CD4-positive, alpha-beta T cell treated with Interleukin-15 for 1 hour (primary cell): ENCODE measurements at regions not wholly inside any gene's neighbourhood (a gene's known extent, or its start where the extent isn't known, plus 50 kb on each side); places are given as distances from the start of the nearest gene placed in this dataset.
"Not testable (repeated sequence)": the region's sequence is repeated elsewhere in the genome, so short reads cannot be mapped to it uniquely, and the experiment has no call there.

Source experiments
- DNase-seq: peaks from one replicate; pipeline ENCODE4 v3.0.0-alpha.2; 2020

DNA sequence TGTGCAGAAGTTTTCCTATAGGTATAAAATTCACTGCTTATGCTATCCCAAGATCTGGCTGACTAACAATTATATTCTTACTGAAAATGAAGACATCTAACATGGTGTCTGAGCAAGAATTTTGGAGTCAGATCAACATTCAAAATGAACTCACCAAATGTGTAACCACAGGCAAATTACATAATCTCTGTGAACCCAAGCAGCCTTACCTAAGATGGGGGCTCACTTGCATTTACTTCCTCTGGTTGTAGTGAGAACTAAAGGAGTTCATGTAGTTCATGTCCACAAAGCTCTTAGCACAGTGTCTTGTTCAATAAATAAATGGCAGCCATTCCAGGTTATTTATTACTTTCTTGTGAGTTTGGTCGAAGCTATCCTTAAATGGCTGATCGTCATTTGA is 163.9 kb upstream of the LCORL start:
- DNase-seq, result no peak

DNA sequence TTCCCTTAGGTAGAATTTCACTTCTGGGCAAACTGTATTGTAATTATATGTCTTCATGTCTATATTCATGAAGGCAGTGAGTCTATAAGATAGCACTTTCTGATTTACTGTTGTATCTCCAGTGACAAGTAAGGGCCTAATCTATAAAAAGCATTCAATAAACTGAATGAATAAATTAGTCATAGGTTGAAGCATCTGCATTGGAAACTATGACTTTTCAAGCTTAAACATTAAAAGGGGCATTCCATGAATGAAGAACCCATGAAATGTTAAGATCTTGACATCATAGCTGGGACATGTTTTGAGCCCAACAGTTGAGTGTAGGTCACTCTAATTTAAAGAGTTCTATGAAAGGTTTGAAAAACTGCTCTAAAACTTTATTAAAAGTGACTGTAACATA is 159.3 kb upstream of the LCORL start:
- DNase-seq, result no peak

DNA sequence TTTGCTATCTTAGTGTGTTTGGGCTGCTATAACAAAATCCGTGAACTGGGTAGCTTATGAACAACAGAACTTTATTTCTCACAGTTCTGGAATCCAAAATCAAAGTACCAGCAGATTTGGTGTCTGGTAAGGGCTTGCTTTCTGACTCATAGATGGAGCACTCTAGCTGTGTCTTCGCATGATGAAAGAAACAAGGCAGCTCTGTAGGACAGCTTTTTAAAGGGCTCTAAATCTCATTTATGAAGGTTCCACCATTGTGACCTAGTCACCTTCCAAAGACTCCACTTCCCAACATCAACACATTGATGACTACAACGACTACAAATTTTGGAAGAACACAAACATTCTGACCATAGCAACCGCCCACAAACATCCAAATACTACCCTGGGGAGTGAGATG is 158.6 kb upstream of the LCORL start:
- no peak for DNase-seq

DNA sequence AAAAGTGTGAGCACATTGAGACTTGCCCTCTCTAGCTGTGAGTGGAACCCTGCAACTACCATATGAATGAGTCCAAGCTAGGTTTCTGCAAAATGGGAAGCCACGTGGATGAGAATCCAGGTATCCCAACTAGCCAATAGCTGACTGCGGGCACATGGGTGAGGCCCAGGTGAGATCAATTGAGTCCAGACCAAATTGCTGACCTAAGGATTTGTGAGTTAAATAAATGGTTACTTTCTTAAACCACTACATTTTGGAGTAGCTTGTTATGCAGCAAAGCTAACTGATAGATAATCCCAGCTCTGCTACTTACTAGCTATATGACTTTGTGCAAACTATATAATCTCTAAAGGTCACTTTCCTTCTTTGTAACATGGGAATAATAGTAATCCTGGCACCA is 150.3 kb upstream of the LCORL start:
- DNase-seq, result no peak

DNA sequence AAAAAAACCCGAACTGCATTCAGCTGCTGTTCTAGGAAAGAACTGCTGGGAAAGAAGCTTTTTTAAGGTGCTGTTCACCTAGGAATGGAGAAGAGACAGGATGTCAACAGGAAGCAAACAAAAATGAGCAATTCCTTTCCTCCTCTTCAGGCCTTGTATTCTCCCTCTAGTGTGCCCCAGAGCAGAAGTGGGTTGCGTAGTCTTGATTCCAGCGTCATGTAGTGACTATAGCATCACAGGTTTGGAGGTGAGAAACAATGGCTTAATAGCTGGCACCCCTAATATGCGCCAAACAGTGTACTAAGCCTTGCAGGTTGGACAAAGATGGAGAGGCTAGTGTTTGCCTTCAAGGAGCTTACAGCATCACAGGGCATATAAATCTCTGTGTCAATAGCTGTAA is 146.3 kb upstream of the LCORL start:
- DNase-seq, result no peak

DNA sequence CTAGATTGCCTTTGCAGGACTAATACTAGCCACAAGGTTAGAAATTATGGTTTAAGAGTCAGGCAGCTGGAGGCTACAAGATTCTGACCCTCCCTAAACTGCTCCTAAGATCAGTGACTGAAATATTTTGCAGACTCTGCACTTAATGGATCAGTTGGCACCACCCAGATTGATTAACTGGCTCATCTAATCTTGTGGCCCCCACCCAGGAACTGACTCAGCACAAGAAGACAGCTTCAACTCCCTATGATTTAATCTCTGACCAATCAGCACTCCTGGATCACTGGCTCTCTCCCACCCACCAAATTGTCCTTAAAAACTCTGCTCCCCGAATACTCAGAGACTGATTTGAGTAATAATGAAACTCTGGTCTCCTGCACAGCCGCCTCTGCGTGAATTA is 145.4 kb upstream of the LCORL start:
- DNase-seq, result no peak

DNA sequence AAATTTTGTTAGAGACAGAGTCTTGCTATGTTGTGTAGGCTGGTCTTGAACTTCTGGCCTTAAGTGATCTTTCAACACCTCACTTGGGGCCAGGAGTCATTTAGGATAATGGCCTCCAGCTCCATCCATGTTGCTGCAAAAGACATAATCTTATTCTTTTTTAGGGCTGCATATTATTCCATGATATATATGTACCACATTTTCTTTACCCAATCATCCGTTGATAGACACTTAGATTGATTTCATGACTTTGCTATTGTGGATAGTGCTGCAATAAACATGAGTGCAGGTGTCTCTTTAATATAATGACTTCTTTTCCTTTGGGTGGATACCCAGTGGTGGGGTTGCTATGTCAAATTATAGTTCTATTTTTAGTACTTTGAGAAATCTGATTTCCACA is 140.9 kb upstream of the LCORL start:
- no peak for DNase-seq

DNA sequence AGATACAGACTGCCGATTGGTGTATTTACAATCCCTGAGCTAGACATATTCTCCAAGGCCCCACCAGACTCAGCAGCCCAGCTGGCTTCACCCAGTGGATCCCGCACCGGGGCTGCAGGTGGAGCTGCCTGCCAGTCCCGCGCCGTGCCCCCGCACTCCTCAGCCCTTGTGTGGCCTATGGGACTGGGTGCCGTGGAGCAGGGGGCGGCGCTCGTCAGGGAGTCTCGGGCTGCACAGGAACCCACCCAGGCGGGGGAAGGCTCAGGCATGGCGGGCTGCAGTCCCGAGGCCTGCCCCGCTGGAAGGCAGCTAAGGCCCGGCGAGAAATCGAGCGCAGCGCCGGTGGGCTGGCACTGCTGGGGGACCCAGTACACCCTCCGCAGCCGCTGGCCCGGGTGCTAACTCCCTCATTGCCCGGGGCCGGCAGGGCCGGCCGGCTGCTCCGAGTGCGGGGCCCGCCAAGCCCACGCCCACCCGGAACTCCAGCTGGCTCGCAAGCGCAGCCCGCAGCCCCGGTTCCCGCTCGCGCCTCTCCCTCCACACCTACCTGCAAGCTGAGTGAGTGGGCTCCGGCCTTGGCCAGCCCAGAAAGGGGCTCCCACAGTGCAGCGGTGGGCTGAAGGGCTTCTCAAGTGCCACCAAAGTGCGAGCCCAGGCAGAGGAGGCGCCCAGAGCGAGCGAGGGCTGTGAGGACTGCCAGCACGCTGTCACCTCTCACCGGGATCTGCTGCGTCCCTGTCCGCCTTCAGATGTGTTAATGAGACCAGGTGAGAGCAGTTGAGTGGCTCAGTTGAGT is 137.8 kb upstream of the LCORL start:
- not testable (repeated sequence) for DNase-seq

DNA sequence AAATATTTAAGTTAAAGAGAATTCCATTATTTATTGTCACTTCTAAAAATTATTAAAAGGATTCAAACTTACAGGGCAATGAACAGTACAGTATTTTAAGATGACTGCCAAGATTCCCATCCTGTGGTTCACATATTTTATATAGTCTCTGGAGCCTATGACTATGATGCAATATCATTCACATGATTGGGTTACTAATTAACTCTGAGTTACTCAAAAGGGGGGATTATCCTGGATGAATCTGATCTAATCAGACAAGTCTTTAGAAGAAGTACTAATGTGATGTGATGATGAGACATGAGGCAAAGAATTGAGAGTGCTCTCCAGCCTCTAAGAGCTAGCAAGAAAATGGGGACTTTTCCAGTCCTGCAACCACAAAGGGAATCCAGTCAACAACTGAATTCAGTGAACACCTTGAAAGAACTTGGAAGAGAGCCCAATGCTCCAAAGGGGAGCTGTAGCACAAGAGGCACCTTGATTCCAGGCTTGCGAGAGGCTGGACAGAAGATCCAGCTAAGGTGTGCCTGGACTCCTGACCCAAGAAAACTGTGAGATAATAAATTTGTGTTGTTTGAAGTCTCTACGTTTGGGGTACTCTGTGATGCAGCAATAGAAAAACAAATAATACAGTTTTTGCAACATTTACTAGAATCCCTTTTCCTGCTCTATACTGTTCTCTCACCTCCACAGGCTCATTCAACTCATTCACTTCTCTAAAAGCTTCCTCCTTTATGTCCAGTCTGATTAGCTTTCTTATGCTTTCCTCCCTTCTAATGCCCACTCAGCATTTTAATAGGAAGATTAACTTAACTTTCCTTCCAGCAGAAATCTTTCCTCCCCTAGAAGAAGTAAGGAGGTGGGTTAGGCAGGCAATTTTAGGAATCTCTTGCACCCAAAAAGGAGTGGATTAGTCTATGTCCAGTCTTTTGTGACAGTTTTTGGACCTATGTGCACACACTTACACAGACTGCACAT is 133.8 kb upstream of the LCORL start:
- no peak for DNase-seq

DNA sequence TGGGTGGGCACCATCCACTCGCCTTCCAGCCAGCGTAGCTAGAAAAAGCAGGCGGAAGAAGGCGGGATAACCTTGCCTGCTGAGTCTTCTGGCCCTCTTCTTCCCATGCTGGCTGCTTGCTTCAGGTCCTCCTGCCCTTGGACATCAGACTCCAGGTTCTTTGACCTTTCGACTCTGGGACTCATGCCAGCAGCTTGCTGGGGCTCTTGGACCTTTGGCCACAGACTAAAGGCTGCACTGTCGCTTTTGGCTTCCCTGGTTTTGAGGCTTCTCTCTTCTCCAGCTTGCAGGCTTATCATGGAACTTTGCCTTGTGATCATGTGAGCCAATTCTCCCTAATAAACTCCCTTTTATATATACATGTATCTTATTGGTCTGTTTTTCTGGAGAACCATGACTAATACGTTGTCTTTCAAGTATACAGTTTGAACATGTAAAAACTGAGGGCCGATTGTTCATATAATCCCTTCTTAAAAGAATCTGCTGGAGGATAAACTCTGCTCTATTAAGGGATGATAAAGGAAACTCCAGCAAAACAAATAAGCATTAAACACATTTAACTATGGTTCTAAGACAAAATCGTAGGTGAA is 116.6 kb upstream of the LCORL start:
- DNase-seq, result no peak

DNA sequence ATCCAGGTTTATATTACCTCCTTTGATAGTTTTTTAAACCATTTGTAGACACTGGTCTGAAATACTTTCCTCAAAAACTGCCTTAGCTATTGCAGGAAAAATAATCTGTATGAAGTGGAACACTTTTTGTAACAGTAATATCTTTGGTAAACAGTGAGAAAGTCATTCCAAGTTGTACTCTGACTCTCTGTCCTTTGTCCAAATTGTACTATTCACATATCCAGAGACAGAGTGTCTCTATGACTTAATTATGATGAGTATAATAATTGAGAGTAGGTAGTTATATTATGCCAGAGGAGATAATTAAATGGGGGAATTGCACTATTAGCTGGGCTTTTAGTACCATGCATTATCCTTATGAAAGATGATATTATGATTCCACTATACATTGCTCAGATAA is 112.6 kb upstream of the LCORL start:
- no peak for DNase-seq

DNA sequence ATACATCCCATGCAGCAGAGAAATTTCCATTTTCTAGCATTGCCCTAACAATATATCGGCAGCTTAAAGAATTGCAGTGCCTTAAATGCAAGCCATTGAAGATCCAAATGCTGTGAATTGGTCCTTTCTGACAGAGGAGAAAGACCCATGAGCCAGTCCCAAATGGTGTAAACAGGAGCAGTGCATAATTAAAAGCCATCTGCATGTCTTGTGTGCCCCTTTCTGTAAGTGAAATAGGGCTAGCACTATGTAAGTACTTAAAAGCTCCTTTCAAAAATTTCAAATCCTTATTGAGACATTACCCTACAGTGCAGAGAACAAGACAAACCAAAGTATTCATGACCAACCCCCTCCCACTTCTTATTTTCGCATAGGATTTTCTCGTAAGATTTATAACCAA is 108.7 kb upstream of the LCORL start:
- DNase-seq, result no peak

DNA sequence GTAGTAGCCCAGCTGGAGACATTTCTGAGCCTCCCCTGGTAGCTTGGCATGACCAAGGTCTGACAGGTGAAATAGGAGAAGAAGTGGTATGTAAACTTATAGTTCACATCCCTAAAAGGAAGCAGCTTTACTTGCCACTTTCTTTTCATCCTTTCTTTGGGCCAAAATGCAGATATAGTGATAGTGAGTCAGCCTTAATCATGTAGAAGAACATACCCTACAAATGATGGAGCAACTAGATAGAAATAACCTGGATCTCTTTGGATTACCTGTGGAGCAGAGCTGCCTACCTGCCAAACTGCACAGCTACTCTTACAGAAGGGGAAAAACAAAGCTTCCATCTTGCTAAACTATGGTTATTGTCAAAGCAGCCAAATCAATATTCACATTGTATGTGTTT is 106.7 kb upstream of the LCORL start:
- no peak for DNase-seq

DNA sequence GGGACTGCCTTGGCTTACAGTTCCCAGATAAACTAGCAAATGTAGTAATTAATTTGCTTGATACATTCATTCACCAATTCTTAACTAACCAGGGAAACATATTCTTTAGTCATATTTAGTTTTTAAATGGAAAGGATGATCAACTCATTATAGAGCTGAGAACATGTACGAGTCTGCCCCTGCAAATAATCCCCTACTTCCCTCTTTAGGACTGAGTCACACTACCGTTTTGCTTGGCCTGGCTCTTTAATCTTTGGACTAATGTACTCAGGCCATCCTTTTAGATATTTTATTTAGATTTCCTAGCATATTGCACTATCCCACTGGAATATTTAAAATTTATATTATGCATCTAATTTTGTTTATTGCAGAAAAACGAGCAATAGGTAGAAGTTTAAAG is 105.5 kb upstream of the LCORL start:
- no peak for DNase-seq

DNA sequence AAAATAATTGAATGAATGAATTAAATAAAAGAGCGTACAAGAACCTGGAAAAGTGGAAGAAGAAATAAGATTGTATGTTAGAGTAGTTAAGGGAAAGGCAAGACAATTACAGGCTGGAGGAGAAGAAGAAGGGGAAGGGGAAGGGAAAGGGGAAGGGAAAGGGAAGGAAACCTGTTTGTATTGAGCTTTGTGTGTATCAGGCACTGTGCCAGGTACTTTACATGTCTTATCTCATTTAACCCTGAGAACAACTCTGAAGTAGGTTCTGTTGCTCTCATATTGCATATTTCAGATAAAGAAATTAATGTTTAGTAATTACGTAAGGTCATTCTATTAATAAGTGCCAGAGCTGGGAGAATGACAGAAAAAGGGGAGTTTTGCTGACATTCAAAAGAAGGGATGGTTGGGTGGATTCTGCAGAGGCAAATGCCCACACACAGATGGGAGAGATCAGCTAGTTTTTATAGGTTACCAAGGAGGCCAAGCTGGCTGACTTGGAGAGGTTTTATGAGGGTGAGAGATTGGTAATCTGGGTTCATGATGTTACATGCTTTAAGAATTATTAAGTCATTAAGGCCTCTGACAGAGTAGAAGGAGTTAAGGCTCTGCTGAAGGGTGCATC is 92.3 kb upstream of the LCORL start:
- no peak for DNase-seq

DNA sequence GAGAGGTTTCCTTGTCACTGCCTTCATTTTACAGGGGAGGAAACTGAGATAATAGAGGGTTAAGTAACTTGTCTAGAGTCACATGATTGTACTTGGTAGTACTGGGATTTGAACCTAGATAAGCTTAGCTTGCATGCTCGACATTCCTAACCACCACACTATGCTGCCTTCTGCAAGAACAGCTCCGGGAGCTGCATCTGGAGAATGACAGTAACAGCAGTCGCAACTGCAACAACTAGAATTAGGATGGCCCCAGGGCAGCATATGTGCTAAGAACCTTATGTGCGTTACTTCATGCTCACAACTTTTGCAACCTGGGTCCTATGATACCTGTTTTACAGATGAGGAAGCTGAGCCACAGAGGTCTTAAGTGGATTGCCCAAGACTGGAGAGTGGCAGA is 89.5 kb upstream of the LCORL start:
- no peak for DNase-seq

DNA sequence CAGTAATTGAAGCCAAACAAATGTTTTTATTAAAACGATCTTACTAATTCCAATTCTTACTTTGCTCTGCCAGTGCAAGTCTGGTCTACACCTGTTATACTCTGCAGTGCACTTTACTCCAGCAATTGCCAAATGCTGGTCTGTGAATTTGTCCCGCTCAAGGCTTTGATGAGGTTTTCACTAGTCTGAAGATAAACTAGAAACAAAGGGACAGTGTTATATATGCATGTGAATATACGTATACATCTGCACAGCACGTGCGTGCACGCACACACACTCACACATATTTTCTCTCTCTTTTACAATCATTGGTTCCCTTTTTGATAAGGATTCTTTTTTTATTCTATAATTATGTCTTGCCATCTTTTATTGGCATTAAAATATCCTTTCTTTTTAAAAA is 88.5 kb upstream of the LCORL start:
- DNase-seq, result no peak

DNA sequence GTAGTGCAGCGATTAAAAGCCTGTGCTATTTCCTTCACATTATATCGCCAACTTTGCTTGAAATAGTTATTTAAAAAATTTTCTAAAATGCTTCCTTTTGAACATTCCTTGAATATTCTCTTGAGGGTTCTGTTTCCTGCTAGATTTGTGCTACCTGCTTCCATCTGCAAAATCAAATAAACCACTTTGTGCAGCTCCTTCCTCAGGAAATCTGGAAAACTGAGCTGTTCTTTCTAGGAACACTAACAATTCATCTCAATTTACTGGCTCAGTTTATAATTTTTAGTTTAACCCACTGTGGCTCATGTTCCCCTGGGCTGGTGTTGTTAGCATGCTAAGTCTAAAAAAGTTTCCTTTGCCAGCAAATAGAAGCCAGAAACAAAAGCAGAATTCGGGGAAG is 88.1 kb upstream of the LCORL start:
- DNase-seq, result no peak

DNA sequence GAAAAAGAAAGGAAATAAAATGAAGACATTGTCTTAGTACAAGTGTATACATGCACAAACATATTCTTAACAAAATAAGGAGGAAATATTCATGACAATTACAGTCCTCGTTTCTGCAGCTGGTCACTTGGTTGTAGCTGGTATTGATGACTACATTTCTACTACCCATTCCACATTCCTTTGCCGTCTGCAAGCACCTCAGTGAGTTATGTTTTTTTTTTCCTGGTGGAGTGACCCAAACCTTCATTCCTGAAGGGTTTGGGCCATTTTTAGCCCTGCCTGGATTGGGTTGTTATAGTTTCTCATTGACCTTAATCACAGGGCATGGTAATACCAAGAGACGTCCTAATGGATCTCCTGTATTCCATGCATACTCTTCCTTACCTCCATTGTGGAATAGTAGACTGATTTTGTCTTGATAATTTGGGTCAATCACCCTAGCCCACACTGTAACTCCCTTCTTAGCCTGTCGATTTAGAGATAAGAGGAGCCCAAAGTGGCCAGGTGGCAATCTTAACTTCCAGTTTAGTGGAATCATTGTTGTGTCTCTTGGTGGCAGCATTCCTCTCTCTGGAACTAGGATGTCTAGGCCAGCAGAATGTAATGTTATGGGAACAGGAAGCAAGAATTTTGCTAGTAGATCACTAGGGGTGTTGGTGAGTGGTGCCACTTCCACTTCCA is 86.4 kb upstream of the LCORL start:
- DNase-seq, result not testable (repeated sequence)

DNA sequence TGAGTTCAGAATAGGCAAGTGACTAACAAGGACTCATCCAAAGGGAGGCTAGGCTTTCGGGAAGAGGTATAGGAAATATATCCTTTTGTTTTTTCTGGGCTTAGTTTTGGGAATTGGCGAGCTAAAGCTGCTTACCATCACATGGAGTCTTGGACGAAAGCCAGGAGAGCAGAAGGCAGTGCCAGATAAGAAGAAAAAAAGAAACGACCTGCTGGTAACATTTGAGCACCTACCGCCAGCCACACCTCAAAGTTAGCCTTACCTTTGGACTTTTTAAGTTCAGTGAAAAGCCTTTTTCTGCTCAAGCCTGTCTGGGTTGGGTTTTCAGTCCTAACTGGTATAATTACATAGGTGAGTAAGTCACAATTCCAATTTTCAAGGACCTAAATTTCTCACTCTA is 85.1 kb upstream of the LCORL start:
- DNase-seq, result no peak

DNA sequence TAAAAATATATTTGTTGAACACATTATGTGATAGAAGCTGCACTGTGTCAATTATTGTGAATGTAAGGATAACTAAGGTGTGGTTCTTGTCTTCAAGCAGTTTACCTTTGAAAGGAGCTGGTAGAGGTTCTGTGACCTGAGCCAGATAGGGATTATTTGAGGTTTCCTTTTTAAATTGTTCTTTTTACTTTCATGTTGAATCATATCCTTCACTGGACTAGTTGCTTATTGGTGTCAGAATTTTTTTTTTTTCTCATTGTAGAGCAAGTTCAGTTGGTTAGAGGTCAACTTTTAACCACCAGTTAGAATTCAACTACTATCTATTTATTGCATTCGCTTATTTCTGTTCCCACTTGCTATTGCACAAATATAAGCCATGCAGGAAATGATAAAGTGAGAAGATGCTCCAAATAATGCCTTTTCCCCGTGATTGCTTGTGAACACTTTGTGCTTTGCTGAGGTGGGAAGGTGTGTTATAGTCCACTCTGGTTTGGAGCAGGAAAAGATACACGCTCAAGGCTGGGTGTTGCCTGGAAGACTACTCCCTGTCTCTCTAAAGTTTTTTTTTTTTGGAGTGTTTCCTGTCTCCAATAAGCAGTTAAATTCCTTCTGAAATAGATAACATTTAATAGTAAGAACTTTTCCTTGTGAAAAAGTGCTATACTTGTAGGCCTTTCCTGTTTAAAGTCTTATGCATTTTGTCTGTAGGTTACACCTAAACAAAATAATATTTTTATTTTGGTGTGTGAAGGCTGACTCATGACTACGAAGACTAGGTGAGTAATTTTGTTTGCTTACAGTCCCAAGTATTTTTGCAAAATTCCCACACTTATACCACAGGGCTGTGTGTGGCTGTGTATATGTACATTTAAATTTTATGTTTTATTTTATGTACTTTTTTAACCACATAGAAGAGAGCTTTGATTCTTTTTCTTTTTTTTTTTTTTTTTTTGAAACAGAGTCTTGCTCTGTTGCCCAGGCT is 83.8 kb upstream of the LCORL start:
- no peak for DNase-seq
